GM23338 (cell line): ENCODE measurements at regions not wholly inside any gene's neighbourhood (a gene's known extent, or its start where the extent isn't known, plus 50 kb on each side); places are given as distances from the start of the nearest gene placed in this dataset.

Experiments used
- ATAC-seq: fragments of 200-7000 bp; cut with Tn5 transposase; 3 replicates; pipeline ENCODE4 v1.9.1; 2020
- DNase-seq: peaks from one replicate; pipeline ENCODE4 v3.0.0-alpha.2; 2015; ENCODE audit warnings: low spot score
- H2AFZ ChIP-seq: fragments of 200-600 bp; sonication (generic); 2 replicates; pipeline ENCODE4 v1.8.0; 2016; ENCODE audit warnings: antibody characterized with exemption, mild to moderate bottlenecking, moderate library complexity
- H3F3A ChIP-seq: fragments of 200-600 bp; sonication (generic); replicated peaks from 2 replicates; pipeline ENCODE4 v1.8.0; 2017; ENCODE audit warnings: antibody characterized with exemption, mixed run types, low read depth
- H3K27ac ChIP-seq: fragments of 200-600 bp; sonication (generic); 2 replicates; pipeline ENCODE4 v1.6.1; 2016; ENCODE audit warnings: low read depth
- H3K27me3 ChIP-seq: fragments of 200-600 bp; sonication (generic); 2 replicates; pipeline ENCODE4 v1.8.0; 2016; ENCODE audit warnings: mild to moderate bottlenecking, mixed run types, moderate library complexity; ENCODE audit not compliant: insufficient read depth
- H3K36me3 ChIP-seq: fragments of 200-600 bp; sonication (generic); 2 replicates; pipeline ENCODE4 v1.8.0; 2016; ENCODE audit warnings: mild to moderate bottlenecking; ENCODE audit not compliant: insufficient read depth
- H3K4me1 ChIP-seq: fragments of 200-600 bp; sonication (generic); 2 replicates; pipeline ENCODE4 v1.8.0; 2016; ENCODE audit warnings: mild to moderate bottlenecking, moderate library complexity; ENCODE audit not compliant: insufficient read depth
- H3K4me2 ChIP-seq: fragments of 200-600 bp; sonication (generic); 2 replicates; pipeline ENCODE4 v1.7.1; 2017; ENCODE audit warnings: mixed run types
- H3K4me3 ChIP-seq: fragments of 200-600 bp; sonication (generic); 2 replicates; pipeline ENCODE4 v1.6.1; 2016; ENCODE audit warnings: mixed run types
- H3K79me2 ChIP-seq: fragments of 200-600 bp; sonication (generic); replicated peaks from 2 replicates; pipeline ENCODE4 v1.8.0; 2017; ENCODE audit warnings: mild to moderate bottlenecking; ENCODE audit not compliant: insufficient read depth
- H3K9me2 ChIP-seq: fragments of 200-600 bp; sonication (generic); 2 replicates; pipeline ENCODE4 v1.8.0; 2017; ENCODE audit not compliant: insufficient read depth
- H4K20me1 ChIP-seq: fragments of 200-600 bp; sonication (generic); replicated peaks from 2 replicates; pipeline ENCODE4 v1.8.0; 2017; ENCODE audit warnings: mild to moderate bottlenecking; ENCODE audit not compliant: insufficient read depth
- H3K27ac Mint-ChIP-seq: 2 replicates; pipeline ENCODE4 v1.8.0; 2020; ENCODE audit warnings: inconsistent platforms, mild to moderate bottlenecking, moderate library complexity, mixed read lengths
- H3K27me3 Mint-ChIP-seq: 3 replicates; pipeline ENCODE4 v1.8.0; 2022; ENCODE audit warnings: low read depth, mild to moderate bottlenecking, moderate library complexity, mixed read lengths, inconsistent platforms; ENCODE audit not compliant: insufficient read depth, poor library complexity
- H3K36me3 Mint-ChIP-seq: 3 replicates; pipeline ENCODE4 v1.8.0; 2021; ENCODE audit warnings: low read depth, mild to moderate bottlenecking, inconsistent platforms, moderate library complexity, mixed read lengths
- H3K4me1 Mint-ChIP-seq: 3 replicates; pipeline ENCODE4 v1.8.0; 2020; ENCODE audit warnings: mild to moderate bottlenecking, inconsistent platforms, mixed read lengths
- H3K4me3 Mint-ChIP-seq: 3 replicates; pipeline ENCODE4 v1.8.0; 2021; ENCODE audit warnings: moderate library complexity, mild to moderate bottlenecking, inconsistent platforms, mixed read lengths
- H3K9me3 Mint-ChIP-seq: 3 replicates; pipeline ENCODE4 v1.8.0; 2020; ENCODE audit warnings: moderate library complexity, mild to moderate bottlenecking, inconsistent platforms, mixed read lengths
- EZH2 ChIP-seq: fragments of 200-600 bp; sonication (generic); IDR thresholded peaks from one replicate; pipeline ENCODE4 v1.8.0; 2017; ENCODE audit warnings: antibody characterized with exemption, mild to moderate bottlenecking, low read depth; ENCODE audit not compliant: unreplicated experiment
- EZH2phosphoT487 ChIP-seq: fragments of 200-600 bp; sonication (generic); IDR thresholded peaks from one replicate; pipeline ENCODE4 v1.8.1; 2018; ENCODE audit warnings: antibody characterized with exemption; ENCODE audit not compliant: unreplicated experiment
- JUNB ChIP-seq: IDR thresholded peaks from one replicate; pipeline ENCODE4 v1.6.1; 2016; ENCODE audit warnings: antibody characterized with exemption; ENCODE audit not compliant: unreplicated experiment
- NANOG ChIP-seq: IDR thresholded peaks from 2 replicates; pipeline ENCODE4 v1.6.1; 2016; ENCODE audit warnings: antibody characterized with exemption, borderline replicate concordance
- STAT1 ChIP-seq: IDR thresholded peaks from one replicate; pipeline ENCODE4 v1.6.1; 2016; ENCODE audit warnings: antibody characterized with exemption; ENCODE audit not compliant: unreplicated experiment
- TF ChIP-seq, protein P1 (sequence below): IDR thresholded peaks from 2 replicates; pipeline ENCODE4 v1.6.1; 2016; ENCODE audit warnings: antibody characterized with exemption
- TF ChIP-seq, protein P2 (sequence below): IDR thresholded peaks from one replicate; pipeline ENCODE4 v1.6.1; 2018; ENCODE audit warnings: antibody characterized with exemption; ENCODE audit not compliant: unreplicated experiment
- TF ChIP-seq, protein P3 (sequence below): fragments of 250-450 bp; sonication (Bioruptor Pico); IDR thresholded peaks from 2 replicates; pipeline ENCODE4 v1.5.0; 2020; ENCODE audit warnings: mild to moderate bottlenecking, moderate library complexity

DNA sequence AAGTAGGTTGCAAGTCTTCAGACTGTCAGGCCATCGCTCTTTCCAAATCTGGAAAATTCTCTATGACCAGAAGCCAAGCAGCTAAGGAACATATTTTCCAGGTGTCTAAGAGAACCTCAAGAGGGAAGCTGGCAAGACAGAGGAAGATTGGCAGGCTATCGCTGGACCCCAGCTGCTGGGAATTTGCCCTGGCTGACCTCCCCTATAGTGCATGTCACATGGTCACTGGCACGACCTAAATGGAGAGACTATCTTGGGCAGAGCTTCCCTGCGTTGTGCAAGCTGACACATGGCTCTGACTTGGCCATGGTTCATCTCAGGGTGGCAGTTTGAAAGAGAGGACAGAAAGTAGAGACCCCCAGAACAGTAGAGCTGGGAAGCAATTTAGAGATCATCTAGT lies 104.9 kb upstream of the ZNF618 start:
- no peaks in the 10 kb centered on the region for H4K20me1 ChIP-seq
- H3K4me3 ChIP-seq, result no peak overlapping the region
- no peak overlapping the region for H3K27ac Mint-ChIP-seq
- no peak overlapping the region for H2AFZ ChIP-seq
- H3K4me1 ChIP-seq, result no peaks in the 10 kb centered on the region
- H3K4me3 Mint-ChIP-seq, result no peak overlapping the region
- H3K36me3 ChIP-seq, result no peaks in the 10 kb centered on the region
- H3K27me3 ChIP-seq, result no peaks in the 10 kb centered on the region
- no peak overlapping the region for H3K27ac ChIP-seq
- no peaks in the 10 kb centered on the region for H3K4me1 Mint-ChIP-seq
- no peak overlapping the region for H3K4me2 ChIP-seq
- H3K79me2 ChIP-seq, result no peaks in the 10 kb centered on the region
- no peaks in the 10 kb centered on the region for H3K9me3 Mint-ChIP-seq
- no peaks in the 10 kb centered on the region for H3K9me2 ChIP-seq
- H3K27me3 Mint-ChIP-seq, result peaks cover 3% of the 10 kb centered on the region
- TF ChIP-seq JUNB, result no peak
- TF ChIP-seq EZH2, result no peak
- no peak for TF ChIP-seq EZH2phosphoT487
- TF ChIP-seq, protein P1, sequence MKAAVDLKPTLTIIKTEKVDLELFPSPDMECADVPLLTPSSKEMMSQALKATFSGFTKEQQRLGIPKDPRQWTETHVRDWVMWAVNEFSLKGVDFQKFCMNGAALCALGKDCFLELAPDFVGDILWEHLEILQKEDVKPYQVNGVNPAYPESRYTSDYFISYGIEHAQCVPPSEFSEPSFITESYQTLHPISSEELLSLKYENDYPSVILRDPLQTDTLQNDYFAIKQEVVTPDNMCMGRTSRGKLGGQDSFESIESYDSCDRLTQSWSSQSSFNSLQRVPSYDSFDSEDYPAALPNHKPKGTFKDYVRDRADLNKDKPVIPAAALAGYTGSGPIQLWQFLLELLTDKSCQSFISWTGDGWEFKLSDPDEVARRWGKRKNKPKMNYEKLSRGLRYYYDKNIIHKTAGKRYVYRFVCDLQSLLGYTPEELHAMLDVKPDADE, result no peak
- TF ChIP-seq, protein P2, sequence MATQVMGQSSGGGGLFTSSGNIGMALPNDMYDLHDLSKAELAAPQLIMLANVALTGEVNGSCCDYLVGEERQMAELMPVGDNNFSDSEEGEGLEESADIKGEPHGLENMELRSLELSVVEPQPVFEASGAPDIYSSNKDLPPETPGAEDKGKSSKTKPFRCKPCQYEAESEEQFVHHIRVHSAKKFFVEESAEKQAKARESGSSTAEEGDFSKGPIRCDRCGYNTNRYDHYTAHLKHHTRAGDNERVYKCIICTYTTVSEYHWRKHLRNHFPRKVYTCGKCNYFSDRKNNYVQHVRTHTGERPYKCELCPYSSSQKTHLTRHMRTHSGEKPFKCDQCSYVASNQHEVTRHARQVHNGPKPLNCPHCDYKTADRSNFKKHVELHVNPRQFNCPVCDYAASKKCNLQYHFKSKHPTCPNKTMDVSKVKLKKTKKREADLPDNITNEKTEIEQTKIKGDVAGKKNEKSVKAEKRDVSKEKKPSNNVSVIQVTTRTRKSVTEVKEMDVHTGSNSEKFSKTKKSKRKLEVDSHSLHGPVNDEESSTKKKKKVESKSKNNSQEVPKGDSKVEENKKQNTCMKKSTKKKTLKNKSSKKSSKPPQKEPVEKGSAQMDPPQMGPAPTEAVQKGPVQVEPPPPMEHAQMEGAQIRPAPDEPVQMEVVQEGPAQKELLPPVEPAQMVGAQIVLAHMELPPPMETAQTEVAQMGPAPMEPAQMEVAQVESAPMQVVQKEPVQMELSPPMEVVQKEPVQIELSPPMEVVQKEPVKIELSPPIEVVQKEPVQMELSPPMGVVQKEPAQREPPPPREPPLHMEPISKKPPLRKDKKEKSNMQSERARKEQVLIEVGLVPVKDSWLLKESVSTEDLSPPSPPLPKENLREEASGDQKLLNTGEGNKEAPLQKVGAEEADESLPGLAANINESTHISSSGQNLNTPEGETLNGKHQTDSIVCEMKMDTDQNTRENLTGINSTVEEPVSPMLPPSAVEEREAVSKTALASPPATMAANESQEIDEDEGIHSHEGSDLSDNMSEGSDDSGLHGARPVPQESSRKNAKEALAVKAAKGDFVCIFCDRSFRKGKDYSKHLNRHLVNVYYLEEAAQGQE, result no peak
- TF ChIP-seq, protein P3, sequence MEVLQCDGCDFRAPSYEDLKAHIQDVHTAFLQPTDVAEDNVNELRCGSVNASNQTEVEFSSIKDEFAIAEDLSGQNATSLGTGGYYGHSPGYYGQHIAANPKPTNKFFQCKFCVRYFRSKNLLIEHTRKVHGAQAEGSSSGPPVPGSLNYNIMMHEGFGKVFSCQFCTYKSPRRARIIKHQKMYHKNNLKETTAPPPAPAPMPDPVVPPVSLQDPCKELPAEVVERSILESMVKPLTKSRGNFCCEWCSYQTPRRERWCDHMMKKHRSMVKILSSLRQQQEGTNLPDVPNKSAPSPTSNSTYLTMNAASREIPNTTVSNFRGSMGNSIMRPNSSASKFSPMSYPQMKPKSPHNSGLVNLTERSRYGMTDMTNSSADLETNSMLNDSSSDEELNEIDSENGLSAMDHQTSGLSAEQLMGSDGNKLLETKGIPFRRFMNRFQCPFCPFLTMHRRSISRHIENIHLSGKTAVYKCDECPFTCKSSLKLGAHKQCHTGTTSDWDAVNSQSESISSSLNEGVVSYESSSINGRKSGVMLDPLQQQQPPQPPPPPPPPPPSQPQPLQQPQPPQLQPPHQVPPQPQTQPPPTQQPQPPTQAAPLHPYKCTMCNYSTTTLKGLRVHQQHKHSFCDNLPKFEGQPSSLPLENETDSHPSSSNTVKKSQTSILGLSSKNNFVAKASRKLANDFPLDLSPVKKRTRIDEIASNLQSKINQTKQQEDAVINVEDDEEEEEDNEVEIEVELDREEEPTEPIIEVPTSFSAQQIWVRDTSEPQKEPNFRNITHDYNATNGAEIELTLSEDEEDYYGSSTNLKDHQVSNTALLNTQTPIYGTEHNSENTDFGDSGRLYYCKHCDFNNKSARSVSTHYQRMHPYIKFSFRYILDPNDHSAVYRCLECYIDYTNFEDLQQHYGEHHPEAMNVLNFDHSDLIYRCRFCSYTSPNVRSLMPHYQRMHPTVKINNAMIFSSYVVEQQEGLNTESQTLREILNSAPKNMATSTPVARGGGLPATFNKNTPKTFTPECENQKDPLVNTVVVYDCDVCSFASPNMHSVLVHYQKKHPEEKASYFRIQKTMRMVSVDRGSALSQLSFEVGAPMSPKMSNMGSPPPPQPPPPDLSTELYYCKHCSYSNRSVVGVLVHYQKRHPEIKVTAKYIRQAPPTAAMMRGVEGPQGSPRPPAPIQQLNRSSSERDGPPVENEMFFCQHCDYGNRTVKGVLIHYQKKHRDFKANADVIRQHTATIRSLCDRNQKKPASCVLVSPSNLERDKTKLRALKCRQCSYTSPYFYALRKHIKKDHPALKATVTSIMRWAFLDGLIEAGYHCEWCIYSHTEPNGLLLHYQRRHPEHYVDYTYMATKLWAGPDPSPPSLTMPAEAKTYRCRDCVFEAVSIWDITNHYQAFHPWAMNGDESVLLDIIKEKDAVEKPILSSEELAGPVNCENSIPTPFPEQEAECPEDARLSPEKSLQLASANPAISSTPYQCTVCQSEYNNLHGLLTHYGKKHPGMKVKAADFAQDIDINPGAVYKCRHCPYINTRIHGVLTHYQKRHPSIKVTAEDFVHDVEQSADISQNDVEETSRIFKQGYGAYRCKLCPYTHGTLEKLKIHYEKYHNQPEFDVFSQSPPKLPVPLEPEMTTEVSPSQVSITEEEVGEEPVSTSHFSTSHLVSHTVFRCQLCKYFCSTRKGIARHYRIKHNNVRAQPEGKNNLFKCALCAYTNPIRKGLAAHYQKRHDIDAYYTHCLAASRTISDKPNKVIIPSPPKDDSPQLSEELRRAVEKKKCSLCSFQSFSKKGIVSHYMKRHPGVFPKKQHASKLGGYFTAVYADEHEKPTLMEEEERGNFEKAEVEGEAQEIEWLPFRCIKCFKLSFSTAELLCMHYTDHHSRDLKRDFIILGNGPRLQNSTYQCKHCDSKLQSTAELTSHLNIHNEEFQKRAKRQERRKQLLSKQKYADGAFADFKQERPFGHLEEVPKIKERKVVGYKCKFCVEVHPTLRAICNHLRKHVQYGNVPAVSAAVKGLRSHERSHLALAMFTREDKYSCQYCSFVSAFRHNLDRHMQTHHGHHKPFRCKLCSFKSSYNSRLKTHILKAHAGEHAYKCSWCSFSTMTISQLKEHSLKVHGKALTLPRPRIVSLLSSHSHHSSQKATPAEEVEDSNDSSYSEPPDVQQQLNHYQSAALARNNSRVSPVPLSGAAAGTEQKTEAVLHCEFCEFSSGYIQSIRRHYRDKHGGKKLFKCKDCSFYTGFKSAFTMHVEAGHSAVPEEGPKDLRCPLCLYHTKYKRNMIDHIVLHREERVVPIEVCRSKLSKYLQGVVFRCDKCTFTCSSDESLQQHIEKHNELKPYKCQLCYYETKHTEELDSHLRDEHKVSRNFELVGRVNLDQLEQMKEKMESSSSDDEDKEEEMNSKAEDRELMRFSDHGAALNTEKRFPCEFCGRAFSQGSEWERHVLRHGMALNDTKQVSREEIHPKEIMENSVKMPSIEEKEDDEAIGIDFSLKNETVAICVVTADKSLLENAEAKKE, result no peak
- no peak for TF ChIP-seq NANOG
- no peak for TF ChIP-seq STAT1
- no peaks in the 10 kb centered on the region for H3K36me3 Mint-ChIP-seq
- ATAC-seq (no peak), DNase-seq (no peak)
- H3F3A ChIP-seq, result no peaks in the 10 kb centered on the region
